Activated CD8-positive, alpha-beta memory T cell treated with anti-CD3 and anti-CD28 coated beads for 48 hours (primary cell): ENCODE measurements at regions not wholly inside any gene's neighbourhood (a gene's known extent, or its start where the extent isn't known, plus 50 kb on each side); places are given as distances from the start of the nearest gene placed in this dataset.

Experiments
- DNase-seq, 3 experiments: peaks; one replicate each; pipeline ENCODE4 v3.0.0-alpha.2; 2020; ENCODE audit warnings: low read depth in 2 of 3, low spot score in 2 of 3

- DNase-seq: no peak
These were observed 60.7 kb upstream of the BCAT1 start for GRCh38 chr12:25009496-25010092.

- no peak for DNase-seq
These were observed 56.5 kb upstream of the BCAT1 start for GRCh38 chr12:25005376-25005775.

- no peak for DNase-seq
These were observed 55.5 kb upstream of the BCAT1 start for GRCh38 chr12:25004447-25004846.

- no peak for DNase-seq
These were observed 52.4 kb upstream of the BCAT1 start for GRCh38 chr12:25001311-25001710.
